GM21528 (cell line): ENCODE measurements at regions not wholly inside any gene's neighbourhood (a gene's known extent, or its start where the extent isn't known, plus 50 kb on each side); places are given as distances from the start of the nearest gene placed in this dataset.
"Not testable (repeated sequence)": the region's sequence is repeated elsewhere in the genome, so short reads cannot be mapped to it uniquely, and the experiment has no call there.

Experiments
- ATAC-seq: cut with Tn5 transposase; IDR thresholded peaks from one replicate; pipeline ENCODE4 v1.9.1; 2021; ENCODE audit warnings: mild to moderate bottlenecking, moderate library complexity; ENCODE audit not compliant: unreplicated experiment, low FRiP score

DNA sequence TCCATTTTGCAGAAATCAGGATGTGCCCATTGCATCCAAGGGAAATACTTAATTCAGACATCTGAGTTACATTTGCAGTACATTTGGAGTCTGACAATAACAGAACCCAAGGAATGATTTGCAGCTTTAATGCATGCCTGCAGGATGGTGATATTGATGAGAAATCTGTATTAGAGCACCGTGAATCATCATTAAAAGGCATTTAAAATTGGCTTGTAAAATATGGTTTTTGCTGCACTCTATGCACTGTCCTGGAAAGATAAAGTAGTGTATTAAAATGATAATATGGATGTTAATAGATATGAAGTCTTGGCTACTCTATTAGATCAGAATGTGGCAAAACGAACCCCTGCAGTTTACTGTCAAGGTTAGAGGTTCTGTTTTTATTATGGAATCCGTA, 556.9 kb downstream of the MAT2B start:
- ATAC-seq, result no peak

DNA sequence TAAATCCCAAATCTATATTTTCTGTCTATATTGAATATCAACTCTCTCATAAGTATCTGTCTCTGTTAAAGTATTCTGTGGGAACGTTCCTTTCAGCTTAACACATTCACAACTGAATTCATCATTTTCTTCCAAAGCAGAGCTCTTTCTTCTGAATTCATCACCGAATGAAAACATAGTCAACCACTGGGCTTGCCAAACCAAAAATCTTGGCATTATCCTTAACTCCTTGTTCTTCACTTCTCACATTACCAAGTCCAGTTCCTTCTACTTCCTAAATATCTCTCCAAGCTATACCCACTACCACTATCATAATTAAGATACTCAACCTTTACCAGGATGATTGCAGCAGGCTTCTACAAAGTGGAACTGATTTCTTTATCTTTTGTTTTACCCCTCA, 559.8 kb downstream of the MAT2B start:
- no peak for ATAC-seq

DNA sequence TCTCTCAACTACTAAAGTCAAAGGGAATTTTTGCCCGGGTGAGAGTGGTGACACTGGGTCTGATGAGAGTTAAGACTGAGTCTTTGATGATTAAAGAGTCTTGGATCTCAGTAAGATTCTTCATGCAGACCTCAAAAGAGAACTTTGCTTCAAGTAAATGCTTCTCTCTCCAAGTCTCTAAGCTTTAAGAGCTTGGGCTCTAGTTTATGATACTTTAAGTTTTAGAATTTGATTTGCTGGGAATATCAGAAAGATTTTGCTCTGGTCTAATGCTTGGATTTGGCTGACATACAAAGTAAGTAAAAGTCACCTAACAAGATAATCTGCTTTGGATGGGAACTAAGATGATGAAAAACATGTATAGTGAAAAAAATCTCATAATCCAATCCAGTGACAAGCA, 566.3 kb downstream of the MAT2B start:
- ATAC-seq, result no peak

DNA sequence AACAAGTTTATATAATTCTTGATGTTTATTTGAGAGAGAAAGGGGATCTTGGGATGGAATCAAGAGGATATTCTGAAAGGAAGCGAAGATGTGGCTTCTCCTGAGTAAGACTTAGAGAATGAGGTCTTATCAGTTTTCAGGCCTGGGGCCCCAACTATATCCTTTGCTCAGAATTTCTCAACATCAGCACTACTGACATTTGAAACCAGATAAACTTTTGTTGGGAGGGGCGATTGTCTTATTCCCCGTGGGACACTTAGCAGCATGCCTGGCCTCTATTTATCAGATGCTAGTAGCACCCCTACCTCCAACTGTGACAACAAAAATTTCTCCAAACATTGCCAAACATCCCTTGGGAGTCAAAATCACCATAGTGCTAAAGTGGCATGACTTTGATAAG, 567.7 kb downstream of the MAT2B start:
- ATAC-seq, result no peak

DNA sequence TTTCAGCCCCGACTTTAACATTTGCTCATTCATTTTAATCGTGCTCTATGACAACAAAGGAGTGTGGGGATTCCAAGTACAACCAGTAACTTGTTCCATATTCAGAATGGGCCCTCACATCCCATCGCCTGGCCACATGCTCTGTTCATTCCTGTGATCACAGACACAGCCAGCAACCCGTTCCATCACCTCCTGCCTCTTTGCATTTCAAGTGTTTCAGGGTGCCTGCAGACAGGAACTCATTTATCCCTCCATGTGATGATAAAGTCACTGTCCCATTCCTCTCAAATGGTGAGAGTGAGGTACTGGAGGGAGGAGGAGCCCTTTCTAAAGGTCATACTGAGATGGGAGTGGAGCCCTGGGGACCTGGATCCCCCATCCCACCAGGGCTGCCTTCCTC, 571.1 kb downstream of the MAT2B start:
- no peak for ATAC-seq

DNA sequence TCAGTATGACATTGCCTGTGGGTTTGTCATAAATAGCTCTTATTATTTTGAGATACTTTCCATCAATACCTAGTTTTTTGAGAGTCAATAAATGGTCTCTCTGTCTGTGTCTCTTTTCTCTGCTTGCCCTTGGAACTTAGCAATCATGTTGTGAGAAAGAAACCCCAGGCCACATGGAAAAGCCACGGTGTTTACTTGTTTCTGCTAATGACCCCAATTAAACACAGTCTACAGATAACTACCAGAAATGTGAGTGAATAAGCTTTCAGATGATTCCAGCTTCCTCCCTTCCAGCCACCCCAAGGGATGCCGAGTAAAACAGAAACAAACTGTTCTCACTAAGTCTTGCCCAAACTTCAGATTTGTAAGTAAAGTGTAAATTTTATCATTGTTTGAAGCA, 584.9 kb downstream of the MAT2B start:
- ATAC-seq, result no peak

DNA sequence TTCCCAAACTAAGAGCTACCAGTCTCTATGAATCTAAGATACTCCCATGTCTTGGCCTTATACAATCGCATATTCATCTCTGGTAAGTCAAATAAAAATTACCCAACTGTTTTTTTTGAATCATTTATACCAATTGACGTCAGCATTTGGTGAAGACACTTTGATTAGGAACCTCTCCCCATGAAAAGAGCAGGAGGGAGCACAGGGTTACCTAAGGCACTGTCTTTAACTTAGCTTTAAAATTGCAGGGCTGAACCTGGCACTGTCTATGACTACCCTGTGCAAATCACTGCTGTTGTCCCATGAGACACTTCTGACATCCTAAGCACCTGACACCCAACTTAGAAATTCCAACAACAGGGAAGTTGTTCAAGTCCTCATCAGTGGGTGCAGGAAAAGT, 586.4 kb downstream of the MAT2B start:
- no peak for ATAC-seq

DNA sequence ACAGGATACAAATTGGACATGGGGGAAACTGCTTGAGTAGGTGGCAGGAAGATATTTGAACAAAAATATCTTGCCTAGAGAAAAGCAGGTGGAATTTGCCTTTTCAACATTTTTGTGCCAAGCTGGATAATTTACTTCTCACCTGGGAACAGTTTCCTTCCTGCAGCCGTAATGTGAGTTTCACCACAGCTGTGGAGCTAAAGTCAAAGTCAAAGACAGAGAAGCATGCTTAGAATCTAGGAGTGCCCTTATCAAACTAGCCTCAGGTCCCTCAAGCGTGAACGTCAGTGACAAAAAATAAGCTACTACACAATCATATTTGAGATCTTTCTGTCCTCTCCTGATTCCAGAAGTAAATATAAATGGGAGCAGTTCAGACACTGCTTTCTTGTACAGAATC, 588.9 kb downstream of the MAT2B start:
- no peak for ATAC-seq

DNA sequence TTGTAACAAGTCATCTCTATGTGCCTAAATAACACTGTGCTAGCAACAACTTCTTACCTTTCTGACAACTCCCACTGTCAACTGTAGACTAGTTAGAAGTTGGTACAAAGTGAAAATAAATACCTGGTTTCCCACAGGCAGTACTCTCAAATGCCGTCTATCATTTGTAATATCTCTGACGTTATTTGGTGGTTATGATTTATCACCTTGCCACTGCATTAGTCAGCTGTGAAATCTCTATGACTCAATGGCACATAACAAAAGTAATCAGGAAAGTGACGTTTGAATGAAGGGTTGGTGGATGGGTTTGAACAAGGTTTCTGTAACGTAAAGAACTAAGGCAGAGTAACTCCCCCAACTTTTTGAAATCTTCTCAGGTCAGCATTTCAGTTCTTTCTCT, 592.3 kb downstream of the MAT2B start:
- ATAC-seq, result no peak

DNA sequence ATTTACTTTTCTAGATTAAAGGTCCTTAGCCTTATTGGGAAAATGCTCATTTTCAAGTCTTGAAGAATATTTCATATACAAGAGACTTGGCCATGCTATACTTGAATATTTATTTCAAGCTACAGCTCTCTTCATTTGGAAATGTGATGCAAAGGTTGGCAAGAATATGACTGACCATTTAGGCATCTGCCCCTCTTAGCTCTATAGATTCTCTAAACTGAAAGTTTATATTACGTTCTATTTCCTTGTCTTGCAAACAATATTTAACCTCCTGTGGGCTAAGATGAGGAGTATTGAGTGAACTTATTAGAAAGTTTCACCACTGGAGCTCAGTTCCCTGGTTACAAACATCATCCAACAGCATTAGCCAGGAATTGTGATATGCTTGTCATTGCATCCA, 593.1 kb downstream of the MAT2B start:
- ATAC-seq, result no peak

DNA sequence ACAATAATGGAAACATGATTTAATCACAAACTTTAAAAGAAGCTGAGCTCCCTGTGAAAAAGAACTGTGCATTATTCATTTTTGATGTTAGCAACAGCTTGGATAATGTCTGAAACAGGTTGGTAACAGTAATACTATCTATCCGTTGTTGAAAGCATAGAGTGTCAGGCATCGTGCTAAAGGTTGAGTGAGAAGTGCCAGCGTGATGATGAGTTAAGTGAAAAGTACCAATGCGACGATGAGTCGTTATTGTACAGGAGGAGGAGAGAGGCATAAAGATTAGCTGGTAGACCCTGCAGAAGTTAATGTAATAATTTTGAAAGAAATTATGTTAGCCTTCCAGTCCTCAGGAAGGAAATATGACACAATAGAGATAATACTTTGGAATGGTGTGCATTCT, 593.6 kb downstream of the MAT2B start:
- ATAC-seq, result no peak

DNA sequence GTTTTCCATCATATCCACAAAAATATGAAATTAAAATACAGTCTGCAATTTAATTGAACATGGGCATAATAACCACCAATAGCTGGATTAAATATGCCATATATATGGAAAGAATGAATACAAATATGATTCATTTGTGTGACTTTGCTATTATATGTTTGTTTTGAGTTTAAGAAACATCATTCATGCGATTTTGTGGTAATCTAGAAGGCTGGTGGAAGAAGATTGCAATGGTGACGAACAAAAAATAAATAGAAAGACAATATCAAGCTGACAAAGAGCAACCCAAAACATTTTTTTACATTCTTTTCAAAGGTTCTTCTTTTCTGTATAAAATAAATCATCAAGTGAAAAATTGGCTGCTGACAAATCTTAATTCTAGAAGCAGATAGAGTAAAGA, 610.0 kb downstream of the MAT2B start:
- no peak for ATAC-seq

DNA sequence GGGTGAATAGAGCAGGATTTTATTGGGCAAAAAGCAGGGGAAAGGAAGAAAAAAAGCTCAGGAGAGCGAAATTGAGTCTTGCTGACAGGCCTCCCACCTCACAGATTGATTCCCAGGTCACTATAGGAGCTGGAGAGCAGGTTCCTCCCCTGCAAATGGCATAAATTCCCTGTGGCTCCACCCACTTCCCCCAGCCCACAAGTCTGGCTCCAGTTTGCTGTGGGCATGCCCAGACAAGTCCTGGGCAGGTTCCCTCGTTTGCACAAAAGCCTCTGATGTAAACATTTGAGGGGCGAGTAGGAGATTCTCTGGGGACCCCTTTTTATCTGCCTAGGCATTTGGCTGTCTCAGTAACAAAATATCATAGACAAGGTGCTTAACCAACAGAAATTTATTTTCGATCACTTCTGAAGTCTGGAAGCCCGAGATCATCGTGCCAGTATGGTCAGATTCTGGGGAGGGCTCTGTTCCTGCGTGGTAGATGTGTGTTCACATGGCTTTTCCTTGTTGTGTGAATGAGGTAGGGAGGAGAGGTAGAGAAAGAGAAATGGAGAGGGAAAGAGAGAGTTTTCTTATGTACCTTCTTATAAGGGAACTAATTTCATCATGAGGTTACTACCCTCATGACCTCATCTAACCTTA, 614.5 kb downstream of the MAT2B start:
- no peak for ATAC-seq

DNA sequence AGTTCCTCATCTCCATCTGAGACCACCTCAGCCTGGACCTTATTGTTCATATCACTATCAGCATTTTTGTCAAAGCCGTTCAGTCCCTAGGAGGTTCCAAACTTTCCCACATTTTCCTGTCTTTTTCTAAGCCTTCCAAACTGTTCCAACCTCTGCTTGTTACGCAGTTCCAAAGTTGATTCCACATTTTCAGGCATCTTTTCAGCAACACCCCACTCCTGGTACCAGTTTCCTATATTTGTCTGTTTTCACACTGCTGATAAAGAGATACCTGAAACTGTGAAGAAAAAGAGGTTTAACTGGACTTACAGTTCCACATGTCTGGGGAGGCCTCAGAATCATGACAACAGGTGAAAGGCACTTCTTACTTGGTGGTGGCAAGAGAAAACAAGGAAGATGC, 622.1 kb downstream of the MAT2B start:
- ATAC-seq, result no peak

DNA sequence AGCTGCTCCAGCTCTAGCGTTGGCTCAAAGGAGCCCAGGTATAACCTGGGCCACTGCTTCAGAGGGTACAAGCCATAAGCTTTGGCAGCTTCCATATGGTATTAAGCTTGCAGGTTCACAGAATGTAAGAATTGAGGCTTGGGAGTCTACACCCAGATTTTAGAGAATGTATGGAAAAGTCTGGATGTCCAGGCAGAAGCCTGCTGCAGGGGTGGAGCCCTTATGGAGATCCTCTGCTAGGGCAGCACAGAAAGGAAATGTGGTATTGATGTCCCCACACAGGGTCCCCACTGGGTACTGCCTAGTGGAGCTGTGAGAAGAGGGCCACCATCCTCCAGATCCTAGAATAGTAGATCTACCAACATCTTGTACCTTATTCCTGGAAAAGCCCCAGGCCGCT, 626.9 kb downstream of the MAT2B start:
- no peak for ATAC-seq

DNA sequence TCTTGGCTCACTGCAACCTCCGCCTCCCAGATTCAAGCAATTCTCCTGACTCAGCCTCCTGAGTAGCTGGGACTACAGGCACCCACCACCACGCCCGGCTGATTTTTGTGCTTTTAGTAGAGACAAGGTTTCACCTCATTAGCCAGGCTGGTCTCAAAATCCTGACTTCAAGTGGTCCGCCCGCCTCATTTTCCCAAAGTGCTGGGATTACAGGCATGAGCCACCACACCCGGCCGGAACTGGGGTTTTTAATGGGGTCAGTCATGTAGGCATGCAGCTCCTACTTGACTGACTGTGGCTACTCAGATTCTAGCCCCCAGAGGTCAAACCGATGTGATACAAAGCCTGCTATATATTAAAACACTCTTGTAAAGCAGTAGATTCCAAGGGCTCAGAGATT, 631.7 kb downstream of the MAT2B start:
- ATAC-seq, result no peak

DNA sequence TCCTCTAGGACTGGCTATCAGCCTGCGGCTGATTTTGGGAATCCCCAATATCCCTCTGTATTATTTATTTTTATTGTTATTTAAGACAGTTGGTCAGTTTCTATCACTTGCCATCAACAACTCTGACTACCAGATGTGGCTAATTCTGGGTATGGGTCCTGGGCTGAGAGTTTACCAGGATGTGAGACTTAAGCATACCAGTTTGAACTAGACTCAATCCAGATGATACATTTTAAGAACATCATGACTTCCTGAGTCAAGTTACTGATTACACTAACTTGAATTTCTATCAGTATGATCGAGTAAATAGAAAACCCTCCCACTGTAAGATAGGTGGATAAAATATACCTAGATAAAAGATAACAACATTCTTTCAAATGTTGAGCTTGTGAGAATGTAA, 634.0 kb downstream of the MAT2B start:
- no peak for ATAC-seq

DNA sequence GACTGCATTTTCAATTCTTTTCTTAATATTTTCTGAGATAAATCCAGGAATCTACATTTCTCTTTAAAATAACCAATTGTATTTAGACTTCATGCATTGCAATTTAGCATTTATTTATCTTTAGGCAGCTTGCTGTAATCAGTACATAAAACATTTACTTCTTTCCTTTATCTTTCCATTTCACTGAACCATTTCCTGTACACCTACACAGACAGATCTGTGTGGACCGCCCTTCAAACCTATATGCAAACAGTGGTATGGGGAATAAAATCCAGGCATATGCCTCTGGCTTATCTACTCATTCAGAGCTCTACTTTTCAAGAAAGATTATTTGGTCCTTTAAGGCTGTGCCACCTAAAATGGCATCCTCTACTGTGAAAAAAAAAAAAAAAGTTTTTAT, 640.0 kb downstream of the MAT2B start:
- ATAC-seq, result no peak

DNA sequence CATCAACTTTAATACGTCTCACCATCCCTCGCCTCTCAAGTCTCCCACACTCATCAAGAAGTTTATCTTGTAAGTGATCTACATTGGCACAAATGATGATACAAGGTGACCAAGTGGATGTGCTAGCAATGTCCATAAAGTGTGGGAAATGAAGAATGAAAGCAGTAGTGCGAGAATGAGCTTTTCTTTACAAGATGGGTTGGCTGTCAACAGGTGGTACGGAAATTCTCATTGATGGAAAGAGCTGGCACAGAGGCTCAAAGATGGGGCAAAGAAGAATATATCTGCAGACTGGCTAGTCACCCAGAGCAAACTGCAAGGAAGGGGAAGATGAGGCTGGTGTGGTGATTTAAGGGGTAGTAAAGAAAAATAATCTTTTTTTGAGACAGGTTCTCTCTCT, 640.8 kb downstream of the MAT2B start:
- no peak for ATAC-seq

DNA sequence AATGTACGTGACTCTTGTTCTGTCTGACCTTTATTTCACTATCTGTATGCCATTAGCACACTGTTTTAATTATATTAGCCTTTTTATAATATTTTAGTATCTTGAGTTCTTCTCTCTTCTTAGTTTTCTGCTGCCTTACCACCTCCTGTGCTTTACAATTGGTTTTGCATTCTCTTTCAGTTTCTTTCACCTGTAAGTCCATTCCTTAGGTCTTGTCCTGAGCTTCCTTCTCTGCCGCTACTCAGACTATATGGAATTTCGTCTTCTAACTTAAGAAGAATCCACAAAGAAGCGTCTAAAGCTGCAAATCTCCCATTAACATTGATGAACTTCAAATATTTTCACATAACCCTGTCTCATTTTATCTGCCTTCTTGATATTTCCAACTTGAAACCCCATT, 642.9 kb downstream of the MAT2B start:
- no peak for ATAC-seq

DNA sequence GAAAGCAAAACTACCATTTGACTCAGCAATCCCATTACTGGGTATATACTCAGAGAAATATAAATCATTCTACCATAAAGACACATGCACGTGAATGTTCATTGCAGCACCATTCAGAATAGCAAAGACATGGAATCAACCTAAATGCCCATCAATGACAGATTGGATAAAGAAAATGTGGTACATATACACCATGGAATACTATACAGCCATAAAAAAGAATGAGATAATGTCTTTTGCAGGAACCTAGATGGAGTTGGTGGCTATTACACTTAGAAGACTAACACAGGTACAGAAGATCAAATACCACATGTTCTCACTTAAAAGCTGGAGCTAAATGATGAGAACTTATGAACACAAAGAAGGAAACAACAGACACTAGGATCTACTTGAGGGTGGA, 647.1 kb downstream of the MAT2B start:
- ATAC-seq, result not testable (repeated sequence)

DNA sequence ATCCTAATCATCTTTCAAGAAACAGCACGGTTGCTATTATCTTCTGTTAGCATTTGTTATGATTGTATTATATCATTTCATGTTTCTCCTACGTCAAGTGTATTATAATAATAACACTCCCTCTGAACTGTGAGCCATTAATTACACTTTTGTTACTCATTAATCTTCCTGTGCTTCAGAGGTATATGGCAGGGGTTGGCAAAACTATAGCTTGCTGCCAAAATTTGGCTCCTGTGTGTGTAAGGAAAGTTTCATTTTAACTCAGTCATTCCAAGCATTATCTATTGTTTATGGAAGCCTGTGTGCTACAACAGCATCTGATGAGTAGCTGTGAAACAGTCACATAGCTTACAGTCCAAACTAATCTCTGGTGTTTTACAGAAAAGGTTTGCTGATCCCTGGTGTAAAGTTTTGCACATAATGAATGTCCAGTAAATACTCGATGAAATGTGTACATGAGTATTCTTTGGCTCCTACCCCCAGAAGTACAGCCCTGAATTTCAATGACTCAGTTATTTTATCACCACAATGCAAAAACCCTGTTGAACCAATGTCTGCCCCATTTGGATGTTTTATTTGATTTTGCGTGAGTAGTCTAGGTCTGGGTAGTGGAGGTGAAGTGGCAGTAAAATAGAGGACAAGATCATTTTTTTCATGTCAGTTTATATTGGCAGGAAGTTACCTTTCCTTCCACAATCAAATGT, 648.2 kb downstream of the MAT2B start:
- ATAC-seq, result no peak

DNA sequence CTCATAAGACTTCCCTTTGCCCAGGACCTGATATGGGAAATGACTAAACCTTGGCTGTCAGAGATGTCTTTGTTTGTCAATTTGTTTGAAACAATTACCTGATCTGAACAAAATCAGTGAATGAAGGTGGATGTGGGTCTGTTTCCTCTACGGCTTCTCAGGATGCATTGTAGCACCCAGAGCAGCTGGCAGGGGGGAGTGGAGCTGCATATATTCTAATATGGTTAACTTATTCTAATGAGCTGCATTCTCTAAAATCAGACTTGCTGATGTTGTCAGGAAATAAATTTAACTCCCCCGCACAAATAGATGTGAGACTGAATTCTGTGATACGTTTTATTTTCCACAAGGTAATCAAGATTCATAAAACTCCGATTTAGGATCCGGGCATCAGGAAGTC, 665.4 kb downstream of the MAT2B start:
- ATAC-seq, result no peak
